Embryonic facial prominence (tissue), 1 donor: ENCODE measurements at regions not wholly inside any gene's neighbourhood (a gene's known extent, or its start where the extent isn't known, plus 50 kb on each side); places are given as distances from the start of the nearest gene placed in this dataset.
A peak's percentile ranks its signal among the peaks of the same experiment; 100 is the strongest.

Source experiments
- DNase-seq: peaks from one replicate; pipeline ENCODE4 v3.0.0-alpha.2; 2016; ENCODE audit errors: extremely low spot score

- no peak for DNase-seq
Observed at GRCh38 chr2:34985474-34985873, 1370.1 kb upstream of the CRIM1 start.

GRCh38 chr2:34980689-34981088, 1374.9 kb upstream of the CRIM1 start:
- DNase-seq = no peak

DNA sequence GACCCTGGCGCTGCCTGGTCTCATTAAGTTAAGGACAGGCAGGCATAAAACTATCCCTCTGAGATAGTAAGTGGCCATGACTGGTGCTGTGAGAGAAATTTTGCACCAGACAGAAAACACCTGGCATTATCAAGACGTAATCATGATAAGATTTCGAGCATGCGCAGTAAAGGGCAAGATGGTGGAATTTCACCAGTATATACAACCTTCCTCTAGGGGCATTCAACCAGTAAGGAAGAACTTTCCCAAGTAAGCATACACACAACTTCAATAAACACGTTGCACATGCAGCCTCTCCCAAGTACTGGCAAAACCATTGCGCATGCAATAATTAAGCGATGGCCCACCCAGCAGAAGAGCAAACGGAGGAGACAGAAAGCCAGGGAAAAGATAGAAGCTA, 1376.4 kb upstream of the CRIM1 start:
- no peak for DNase-seq

DNA sequence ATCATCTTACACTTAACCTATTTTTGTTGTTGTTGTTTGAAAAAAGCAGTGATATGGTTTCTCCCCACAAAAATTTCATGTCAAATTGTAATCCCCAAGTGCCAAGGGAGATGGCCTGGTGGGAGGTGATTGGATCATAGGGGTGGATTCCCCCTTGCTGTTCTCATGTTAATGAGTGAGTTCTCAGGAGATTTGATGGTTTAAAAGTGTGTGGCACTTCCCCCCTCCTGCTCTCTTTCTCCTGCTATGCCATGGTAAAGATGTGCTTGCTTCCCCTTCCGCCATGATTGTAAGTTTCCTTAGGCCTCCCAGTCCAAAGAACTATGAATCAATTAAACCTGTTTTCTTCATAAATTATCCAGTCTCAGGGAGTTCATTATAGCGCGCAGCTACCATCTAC, 1362.7 kb upstream of the FAM98A start:
- no peak for DNase-seq

DNA sequence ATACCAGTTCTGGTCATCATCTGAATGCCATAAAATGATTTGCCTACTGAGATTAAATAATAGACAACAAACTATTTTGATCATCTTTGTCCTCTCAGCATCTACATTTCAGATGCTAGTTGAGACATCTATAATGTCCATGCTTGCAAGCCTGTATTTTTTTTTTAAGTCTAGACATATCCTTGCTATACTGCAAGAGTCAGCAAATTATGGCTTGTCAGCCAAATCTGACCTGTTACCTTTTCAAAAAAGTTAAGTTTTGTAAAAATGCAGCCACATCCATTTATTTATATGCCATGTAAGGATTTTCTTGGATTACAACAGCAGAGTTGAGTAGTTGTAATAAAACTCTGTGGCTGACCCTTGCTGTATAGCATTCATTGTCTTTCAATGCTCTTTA, 1355.7 kb upstream of the FAM98A start:
- DNase-seq = no peak

DNA sequence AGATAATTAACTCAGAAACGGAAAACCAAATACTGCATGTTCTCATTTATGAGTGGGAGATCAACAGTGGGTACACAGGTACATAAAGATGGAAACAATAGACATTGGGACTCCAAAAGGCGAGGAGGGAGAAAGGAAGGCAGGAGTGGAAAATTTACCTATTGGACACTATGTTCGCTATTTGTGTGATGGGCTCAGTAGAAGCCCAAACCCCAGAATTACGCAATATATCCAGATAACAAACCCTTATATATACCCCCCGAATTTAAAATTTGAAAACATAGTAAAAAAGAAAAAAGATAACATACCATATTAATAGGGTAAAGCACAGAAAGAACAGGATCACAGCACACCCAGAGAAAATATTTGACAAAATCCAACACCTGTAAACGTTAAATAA, 1351.7 kb upstream of the FAM98A start:
- no peak for DNase-seq

- no peak for DNase-seq
Observed at GRCh38 chr2:34949316-34949715, 1350.2 kb upstream of the FAM98A start.

DNA sequence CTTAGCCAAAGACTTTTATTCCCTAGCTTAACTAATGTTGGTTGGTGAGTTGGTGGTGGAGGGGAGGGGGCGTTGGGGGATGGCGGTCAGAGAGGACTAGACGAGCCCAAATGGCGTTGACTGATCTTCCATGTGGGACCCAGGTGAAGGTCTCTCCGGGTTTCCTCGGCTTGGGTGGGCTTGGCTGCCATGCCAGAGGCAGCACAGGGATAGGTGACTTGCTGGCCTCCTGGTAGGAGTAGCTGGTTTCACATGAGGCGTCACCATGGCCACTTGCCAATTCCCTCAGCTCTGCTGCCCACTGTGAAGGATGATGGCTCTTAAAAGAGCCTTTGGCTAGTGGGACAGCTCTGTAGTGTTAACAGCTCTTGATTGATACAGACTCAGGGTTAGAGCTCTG, 1337.0 kb upstream of the FAM98A start:
- DNase-seq = no peak

GRCh38 chr2:34912084-34912483, 1313.0 kb upstream of the FAM98A start:
- DNase-seq = no peak

GRCh38 chr2:34909992-34910705, 1311.0 kb upstream of the FAM98A start:
- DNase-seq = no peak

DNA sequence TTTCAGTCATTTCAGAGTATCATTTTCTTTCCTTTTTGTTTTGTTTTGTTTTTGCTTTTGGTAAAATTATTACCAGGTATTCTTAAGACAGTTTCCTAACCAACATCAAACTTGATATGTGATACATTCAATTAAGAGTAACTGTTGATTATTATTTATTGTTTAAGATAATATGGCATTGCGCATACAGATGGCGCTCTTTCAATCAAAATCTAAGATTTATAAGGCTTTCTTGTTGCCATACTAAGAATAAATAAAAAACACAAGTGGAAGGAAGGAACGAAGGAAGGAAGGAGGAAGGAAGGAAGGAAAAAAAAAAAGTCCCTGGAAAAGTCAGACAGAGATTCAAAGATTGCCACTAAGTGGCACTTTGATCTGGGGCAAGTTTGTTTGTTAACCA, 1308.7 kb upstream of the FAM98A start:
- DNase-seq = no peak

GRCh38 chr2:34901739-34902138, 1302.6 kb upstream of the FAM98A start:
- DNase-seq = no peak

- DNase-seq = no peak
Observed at GRCh38 chr2:34899079-34899478, 1300.0 kb upstream of the FAM98A start.

DNA sequence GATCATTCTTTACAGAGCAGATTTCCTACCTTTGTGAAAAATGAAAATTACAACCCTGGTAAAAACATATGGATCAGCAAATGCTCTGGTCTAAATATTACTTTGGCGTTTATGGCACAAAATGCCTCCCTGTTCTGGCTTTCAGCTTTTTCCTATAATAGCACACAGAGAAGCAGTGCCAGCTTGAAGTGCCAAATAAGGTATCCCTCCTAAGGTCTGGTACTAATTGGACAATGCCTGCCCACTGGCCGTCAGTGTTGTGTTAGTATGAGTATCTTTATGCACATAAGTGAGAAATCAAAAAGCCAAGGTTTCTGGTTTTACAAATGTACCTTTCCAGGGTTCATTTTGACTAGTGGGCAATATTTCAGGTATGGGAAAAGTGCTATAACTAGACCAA, 1293.7 kb upstream of the FAM98A start:
- DNase-seq = no peak

- DNase-seq = no peak
Observed at GRCh38 chr2:34892256-34892655, 1293.2 kb upstream of the FAM98A start.

GRCh38 chr2:34875091-34875745, 1276.1 kb upstream of the FAM98A start:
- DNase-seq = peak; percentile 6

DNA sequence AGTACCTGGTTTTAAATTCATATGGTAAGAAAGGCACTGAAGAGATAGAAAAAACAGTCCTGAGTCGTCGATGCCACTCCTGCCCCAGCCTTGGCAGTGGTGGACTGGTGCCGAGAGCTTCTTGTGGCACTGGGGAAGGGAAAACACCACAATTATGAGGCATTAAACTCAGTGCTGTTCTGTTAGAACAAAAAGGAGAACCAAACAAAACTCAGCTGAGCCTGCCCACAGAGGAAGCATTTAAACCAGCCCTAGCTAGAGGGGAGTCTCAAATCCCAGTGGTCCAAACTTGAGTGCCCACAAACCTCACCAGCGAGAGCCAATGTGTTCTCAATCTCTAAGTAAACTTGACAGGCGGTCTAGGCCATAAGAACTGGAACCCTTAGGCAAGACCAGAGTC, 1254.5 kb upstream of the FAM98A start:
- no peak for DNase-seq

DNA sequence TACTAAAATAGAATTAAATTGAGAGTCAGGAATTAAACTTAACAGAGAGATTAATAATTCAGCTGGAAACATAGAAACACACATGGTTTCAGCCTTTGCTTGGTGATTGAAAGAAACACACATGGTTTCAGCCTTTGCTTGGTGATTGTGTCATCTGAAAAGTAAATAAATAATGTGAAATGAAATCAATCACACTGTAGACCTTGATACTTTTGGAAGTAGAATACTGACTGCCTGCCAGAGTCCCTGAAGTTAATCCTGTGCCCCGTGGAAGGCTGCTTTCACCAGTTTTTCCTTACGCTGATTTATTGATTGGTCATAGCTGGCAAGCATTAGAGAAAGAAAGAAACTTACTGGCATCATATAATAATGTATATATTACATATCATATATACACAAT, 1252.7 kb upstream of the FAM98A start:
- no peak for DNase-seq

- no peak for DNase-seq
Observed at GRCh38 chr2:34849827-34850226, 1250.7 kb upstream of the FAM98A start.

GRCh38 chr2:34848691-34849090, 1249.6 kb upstream of the FAM98A start:
- no peak for DNase-seq

DNA sequence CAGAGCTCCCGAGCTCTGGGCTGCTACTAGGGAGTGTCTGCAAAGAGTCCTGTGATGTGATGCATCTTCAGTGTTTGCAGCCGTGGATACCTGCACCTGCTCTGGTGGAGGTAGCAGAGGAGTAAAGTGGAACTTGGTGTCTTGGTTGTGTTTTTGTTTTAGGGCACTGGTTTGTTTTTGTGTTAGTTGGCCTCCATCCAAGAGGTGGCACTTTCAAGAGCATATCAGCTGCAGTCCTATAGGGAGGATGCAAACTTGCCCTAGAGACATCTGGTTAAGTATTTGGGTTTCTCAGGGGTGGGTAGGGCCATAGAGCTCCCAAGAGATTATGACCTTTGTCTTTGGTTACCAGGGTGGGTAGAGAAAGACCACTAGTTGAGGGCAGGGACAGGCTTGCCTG, 1249.0 kb upstream of the FAM98A start:
- DNase-seq = no peak

DNA sequence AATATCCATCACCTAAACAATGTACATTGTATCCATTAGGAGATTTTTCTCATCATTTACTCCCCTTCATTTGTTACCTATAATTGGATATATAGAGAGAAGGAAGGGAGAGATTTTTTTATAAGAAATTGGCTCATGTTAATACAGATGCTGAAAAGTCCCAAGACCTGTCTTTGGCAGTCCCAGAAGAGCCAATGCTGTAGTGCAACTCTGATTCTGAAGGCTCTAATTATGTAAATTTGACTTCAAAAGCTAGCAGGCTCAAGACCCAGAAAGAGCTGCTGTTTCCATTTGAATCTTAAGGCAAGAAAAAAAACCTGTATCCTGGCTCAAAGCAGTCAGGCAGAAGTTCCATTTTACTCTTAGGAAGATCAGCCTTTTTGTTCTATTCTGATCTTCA, 1245.5 kb upstream of the FAM98A start:
- no peak for DNase-seq

DNA sequence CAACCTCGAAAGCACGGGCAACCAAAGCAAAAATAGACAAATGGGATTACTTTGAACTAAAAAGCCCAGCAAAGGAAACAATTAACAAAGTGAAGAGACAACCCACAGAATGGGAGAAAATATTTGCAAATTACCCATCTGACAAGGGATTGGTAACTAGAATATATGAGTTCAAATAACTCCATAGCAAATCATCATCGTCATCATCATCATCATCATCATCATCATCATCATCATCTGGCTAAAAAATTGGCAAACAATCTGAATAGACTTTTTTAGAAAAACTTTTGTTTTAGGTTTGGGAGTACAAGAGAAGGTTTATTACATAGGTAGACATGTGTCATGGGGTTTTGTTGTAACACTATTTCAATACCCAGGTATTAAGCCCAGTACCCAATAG, 1239.3 kb upstream of the FAM98A start:
- DNase-seq = no peak

DNA sequence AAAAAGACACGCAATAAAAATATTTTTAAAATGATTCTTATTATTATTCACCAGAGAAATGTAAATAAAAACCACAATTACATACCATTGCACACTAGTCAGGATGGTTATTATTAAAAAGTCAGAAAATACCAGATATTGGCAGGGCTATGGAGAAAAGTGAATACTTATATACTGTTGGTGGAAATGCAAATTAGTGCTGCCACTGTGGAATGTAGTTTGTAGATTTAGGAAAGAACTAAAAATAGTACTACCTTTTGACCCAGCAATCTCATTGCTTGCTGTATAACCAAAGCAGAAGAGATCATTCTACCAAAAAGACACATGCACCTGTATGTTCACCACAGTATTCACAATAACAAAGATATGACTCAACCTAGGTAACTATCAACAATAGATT, 1237.3 kb upstream of the FAM98A start:
- no peak for DNase-seq
